ENCODE measurements at regions not wholly inside any gene's neighbourhood (a gene's known extent, or its start where the extent isn't known, plus 50 kb on each side); places are given as distances from the start of the nearest gene placed in this dataset.
A peak's percentile ranks its signal among the peaks of the same experiment; 100 is the strongest.

DNA sequence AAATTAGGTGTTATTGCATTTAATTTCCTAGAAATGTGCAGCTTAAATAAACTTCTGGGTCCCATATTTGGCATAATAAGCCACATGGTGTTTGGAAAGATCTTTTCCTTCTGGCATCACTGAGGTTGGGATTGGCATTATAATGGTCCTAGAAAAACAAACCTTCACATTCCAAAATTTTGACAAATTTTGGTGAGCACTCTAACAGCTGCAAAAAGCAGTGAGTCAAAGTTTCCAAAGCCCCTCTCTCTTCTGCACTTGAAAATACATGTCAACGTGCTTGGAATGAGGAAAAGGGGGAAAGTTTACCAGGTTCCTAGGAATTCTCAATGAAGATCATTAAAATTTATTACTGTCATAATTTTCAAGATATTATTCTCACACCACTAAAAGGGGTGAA lies 77.8 kb upstream of the STK17B start:
- DNase-seq (ENCODE audit: low spot score) = no peak

DNA sequence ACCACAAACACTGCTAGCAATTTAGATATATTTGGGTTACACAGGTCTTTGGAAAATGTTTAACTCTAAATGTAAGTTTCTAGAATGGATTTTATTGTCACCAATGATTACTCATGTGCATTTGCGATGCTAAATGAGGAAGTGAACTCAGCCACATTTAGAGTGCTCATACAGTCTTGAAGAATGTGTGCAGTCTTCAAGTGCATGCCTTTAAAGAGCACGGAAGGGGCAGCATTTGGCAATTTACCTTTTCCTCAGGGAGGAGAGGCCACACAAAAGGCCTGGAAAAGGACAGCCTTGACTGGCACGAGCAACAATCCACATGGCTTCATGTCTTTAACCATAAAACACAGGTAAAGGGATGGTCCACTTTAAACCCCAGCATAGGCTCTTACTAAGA lies 78.5 kb upstream of the STK17B start:
- no peak for DNase-seq (ENCODE audit: low spot score)

DNA sequence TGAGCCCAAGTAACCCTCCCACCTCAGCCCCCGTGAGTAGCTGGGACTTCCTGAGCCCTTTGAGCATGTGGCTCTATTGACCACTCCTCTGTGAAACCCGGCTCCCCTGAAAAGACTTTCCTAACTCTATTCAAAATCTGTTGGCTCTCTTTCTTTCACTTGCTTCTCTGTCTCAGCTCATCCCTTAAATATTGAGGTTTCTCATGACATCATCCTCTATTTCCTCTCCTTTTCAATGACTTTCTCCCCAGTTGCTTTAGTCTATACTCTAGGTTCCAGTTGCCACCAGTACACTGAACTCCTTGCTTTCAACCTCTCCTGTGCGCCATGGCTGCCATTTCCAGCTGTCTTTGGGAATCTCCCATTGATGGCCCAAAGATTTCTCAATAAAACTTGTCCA lies 79.8 kb upstream of the STK17B start:
- no peak for DNase-seq (ENCODE audit: low spot score)

DNA sequence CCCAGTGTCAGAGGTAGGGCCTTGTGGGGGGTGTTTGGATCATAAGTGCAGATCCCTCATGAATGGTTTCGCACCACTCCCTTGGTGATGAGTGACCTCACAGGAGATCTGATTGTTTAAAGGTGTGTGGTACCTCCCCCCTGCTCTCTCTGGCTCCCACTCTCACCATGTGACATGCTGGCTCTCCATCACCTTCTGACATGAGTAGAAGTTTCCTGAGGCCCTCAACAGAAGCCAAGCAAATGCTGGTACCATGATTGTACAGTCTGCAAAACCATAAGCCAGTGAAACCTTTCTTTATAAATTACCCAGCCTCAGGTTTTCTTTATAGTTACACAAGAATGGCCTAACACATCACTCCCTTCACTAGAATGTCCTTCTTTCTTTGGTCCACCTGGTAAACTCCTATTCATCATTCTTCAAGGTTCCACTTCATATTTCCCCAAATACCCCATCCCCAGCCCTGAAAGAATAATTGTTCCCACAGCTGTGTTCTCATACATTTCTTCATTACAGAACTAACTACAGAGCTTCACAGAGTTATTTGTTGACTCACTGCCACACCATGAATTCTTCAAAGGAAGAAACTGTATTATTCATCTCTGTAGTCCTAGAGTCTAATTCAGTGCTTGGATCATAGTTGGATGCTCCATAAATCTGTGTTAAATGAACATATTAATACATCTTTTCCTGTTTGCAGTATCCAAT lies 81.2 kb upstream of the STK17B start:
- DNase-seq (ENCODE audit: low spot score) = no peak

DNA sequence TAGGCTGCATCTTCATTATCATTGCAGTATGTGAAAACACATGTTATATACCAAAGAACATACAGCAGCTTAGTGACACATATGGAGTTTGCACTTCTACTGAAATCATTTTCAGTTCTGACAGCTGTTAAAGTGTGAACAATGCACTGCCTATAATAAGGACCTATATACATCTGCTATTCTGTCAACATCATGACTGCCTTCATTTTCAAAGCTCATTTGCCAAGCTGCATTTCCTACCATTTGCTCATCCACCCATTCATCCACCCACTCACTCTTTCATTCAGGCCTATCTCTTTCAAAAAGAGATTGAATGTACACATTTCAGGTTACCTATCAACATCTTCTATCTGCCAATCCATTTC lies 81.7 kb upstream of the STK17B start:
- no peak for DNase-seq (ENCODE audit: low spot score)

DNA sequence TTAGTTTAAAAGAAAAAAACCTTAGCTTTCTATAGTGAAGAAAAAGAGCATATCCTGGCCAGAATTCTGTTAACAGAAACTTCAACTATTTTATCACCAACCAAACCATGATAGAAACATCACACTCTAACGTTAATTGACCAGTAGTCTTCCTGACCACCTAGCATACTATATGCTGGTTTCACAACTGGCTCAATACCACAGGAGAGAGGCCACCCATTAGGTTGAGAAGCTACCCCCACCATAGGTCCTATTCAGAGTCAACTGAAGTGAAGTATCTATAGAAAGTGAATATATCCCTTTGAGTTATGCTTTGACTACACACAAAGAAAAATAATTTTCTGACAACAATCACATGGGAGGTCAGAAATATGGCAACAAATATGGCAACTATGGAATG lies 85.2 kb upstream of the STK17B start:
- DNase-seq (ENCODE audit: low spot score) = no peak

DNA sequence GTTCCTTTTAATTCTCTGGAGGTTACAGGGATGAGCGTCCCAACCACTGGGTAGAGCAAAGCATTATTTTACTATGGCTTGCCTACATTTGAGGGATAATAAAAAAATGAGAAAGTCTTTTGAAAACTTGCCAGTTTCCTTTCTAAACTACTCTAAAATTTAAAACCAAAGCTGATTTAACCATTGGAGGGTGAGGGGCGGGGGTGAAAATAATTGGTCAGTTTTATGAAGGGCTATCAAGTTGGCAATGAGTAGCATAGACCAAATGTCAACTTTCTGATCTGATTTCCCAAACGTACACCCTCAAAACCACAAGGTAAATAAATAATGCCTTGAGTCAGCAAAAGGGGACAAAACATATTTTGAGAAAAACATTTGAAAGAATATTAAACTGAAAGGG lies 85.7 kb upstream of the STK17B start:
- no peak for DNase-seq (ENCODE audit: low spot score)

DNA sequence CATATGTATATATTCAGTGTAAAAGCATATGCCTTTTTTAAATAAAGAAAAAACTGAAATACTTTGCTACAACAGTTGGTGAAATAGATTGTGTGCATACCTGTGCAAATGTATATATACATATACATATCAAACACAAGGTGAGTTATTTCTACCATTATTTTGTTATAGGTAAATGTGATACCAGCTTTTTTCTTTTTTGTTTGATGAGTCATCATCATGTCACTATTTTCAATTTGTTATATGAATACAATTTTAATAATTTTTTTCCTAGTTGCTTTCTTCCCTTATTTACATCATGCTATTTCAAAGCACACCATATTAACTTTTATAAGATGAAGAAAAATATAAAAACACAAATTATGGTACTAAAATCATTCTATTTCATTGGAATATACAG lies 87.0 kb upstream of the STK17B start:
- DNase-seq (ENCODE audit: low spot score) = no peak

DNA sequence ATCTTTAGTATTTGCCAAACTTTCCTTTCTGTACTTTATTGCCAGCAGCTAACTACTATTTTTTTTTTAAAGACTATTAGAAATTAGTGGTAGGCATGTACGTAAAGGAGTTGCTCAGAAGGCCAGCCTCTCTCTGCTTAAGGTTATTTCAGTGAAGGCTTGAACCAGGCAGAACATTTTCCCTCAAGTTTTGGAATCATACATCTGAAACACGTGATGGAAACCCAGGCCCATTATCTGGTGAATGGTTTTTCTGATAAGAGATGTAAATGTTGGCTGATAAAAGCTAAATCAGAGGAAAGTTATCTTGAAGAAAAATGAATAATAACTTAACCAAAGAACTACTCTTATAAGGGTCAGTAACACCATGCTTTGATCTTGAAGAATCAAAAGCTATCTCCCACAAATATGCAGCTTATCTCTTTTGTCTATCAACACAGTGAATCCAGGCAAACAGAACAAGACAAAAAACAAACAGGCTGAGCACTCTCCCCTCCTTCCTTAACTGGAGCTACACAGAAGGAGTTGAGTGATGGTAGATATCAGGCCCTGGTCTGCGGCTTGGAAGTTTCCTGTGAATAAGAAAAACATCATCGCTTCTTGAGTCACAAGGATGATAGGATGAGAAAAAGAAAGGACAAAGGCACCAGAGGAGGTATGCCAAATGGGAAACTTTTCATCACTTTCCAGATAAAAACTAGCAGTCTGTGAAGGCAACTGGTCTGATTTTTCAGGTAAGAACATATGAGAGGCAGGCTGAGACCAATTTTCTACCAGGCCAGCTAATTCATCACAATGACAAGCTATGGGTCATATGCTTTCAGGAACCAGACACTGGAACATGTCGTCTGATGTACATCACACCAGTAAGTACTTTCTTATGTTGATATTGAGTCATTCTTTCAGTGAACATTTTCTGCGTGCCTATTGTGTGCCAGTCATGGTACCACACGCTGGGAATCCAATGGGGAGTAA lies 88.4 kb upstream of the STK17B start:
- no peak for DNase-seq (ENCODE audit: low spot score)

DNA sequence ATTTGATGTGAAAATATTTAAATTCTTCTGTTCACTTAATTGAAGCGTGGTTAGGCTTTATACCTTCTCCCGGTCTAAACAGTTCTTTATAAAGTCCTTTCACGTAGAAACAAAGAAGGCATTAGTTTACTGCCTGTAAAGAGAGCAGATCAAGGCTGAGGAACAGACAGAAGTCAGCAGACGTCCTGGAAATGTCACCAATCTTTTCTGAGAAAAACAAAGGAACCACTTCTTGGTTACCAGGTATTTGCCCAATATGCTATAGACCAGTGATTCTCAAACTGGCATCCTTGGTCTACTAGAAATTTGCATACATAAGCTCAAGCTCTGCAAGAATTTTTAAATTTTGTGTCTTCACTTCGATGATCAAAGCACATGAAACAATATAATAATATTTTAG lies 89.2 kb upstream of the STK17B start:
- DNase-seq (ENCODE audit: low spot score) = no peak

DNA sequence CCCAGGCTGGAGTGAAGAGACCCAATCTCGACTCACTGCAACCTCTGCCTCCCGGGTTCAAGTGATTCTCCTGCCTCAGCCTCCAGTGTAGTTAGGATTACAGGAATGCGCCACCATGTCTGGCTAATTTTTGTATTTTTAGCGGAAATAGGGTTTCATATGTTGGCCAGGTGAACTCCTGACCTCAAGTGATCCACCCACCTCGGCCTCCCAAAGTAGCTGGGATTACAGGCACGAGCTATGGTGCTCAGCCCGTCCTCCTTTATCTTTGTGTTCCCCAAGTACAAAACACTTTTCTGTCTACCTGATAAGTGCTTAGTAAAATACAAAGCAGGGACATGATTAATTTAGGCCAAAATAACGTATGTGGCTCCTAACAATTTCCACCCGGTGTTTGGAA lies 91.2 kb upstream of the STK17B start:
- no peak for DNase-seq (ENCODE audit: low spot score)

DNA sequence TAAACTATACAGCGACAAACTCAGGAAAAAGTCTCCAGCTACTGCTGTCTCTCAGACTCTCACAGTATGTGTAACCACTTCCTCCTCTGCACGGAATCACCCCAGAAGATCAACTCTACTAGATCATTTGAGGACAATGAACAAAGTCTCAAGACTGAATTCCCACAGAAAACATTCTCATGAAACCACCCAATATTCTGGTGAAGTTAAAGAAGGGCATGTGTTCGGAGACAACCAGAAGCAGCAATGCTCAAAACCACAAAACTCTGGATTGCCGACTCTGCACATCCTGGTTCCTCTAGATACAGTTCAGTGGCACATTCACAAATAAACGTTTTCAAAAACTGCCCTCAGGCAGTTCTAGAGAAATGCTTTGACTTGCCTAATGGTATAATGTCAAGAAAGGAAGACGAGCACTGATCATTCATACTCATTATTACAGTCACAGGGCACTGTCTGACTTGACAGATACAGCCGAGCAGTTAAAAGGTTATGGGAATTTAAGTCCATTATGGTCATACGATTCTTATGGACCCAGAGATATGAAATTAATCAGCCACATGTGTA lies 91.9 kb upstream of the STK17B start:
- DNase-seq (ENCODE audit: low spot score) = peak; percentile 48

DNA sequence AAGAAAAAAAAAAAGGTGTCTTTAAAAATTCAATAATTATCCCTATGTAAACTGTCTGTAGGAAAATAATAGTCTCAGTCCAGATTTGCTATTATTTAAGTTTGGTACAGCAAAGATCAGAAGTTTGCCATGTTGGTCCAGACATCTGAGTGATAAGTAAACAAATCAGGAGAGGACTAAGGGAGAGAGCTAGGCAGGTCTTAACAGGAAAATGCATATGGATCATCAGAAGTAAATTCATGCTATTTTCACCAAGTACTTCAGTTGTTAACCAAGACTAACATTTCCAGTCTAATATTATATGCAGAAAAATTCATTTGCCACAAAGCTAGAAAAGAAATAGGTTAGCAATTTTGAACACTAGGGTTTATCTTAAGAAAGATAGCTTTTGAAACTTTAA lies 95.0 kb upstream of the STK17B start:
- DNase-seq (ENCODE audit: low spot score) = no peak

DNA sequence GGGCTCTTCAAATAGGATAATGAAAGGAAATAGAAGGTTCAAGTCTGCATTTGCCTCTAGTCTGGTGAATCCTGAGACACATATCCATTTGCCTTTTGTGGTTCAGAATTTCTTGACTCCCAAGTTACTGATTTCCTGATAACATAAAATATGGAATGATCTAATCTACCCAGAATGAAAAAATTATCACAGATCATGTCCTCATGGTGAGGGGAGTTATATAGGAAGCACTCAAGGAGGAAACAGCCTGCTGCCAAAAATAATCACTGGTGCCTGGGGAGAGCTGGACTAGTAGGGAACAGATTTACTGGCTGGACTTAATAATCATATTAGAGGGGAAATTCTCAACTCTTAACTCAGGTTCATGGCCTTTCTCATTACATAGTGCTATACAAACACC lies 95.5 kb upstream of the STK17B start:
- DNase-seq (ENCODE audit: low spot score) = no peak

DNA sequence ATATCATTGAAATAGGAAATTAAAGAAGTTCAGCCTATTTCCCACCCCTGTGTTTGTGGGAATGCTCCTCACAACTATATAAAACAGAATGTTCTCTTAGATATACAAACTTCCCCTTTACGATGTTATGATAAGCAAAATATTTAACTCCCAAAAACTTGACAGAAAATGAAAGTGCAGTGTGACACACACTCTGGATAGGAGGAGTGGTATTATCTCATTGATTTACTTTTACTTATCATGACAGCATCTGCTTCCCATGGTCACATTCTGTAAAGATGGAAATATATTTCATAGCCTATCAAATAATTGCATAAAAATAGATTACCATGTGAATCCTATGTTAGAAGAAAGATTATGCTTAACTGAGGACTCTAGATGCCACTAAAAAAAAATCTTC lies 96.6 kb upstream of the STK17B start:
- no peak for DNase-seq (ENCODE audit: low spot score)

DNA sequence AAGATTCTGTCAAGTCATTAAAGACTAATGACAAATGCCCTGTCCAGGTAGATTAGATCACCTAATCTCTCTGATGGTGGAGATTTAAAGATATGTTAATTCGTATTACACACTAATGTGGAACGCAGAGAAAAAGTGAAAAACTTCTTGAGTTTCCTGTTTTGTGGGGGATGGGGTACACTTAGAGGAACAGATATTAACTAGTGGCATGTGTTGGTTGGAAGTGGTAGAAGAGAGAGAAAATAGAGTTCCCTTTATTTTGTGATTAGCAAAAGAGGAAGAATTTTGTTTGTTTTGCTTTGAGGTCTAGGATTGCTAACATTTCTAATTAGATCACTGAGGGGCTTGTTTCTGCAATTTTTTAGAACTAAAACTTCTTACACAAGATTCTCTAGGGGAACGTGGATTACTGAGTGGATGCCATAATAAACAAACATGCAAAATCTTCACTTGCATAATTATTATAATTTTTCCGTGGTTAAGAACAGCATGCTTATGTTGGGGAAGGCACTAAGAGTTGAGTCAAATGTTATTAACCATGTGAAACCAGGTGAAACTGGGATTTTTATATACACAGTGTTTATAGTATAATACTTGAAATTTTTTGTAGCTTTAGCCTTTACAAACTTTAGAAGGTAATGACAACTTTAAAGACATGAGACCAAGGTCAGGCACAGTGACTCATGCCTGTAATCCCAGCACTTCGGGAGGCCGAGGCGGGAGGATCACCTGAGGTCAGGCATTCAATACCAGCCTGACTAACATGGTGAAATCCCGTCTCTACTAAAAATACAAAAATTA lies 97.4 kb upstream of the STK17B start:
- DNase-seq (ENCODE audit: low spot score) = no peak

DNA sequence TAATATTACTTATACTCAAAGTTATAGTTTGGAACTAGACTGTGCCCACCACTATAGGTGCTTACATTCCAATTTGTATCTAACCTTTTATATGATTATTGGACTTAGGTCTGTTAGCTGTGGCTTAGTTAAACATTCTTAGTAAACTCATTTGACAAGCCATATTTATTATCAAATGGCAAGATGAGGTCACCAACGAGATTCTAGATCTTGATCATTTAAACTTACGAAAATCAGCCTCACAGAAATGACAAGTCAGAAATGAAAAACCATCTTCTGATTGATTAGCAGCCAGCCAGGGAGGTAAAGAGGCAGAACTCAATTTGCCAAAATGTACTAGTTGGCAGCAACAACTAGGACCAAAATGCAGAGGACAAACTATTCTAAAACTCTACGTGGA lies 100.4 kb upstream of the STK17B start:
- DNase-seq (ENCODE audit: low spot score) = no peak

DNA sequence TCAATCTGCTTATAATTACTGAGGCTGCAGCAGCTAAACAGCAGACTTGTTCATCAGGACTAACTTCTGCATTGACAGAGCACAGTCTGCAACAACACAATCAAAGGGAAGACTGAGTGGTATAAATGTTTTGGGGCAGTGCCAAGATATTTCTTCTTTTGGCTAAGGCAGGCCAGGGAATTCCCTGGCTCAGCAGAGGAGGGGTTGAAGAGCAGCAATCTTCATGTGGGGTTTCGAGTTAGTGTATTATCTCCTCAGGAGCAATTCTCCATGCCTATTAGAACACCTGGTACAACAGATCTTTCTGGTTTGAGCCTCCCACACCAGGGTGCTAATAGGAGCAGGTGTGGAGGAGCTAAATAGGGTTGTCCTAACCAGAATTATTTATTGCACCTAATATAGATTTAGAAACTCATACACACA lies 103.0 kb upstream of the STK17B start:
- no peak for DNase-seq (ENCODE audit: low spot score)

DNA sequence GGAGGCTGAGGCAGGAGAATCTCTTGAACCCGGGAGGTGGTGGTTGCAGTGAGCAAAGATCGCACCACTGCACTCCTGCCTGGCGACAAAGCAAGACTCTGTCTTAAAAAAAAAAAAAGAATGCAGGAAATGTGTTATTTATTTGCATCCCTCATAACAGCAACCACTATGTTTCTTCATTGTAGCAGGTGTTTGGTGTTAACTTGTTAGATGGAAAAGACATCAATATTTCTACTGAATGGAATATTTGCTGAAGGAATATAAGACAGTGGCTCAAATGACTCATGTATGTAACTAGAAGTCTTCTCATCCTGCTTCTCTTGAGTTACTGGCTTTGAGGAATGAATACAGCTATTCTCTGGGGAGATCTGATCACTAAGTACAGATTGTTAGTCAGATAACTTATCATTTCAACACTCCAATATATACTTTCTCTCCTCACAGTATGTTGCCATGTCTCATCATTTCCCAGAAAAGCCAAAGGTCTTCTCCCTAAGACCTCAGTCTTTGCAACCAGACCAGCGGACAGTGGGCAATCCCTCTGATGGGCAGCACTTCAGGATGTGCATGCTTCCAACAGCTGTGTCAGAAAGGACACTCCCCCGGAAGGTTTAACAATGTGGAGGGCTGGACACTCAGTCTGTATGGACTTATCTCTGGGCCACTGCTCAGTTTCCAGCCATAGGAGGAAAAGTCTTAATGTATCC lies 104.4 kb upstream of the STK17B start:
- DNase-seq (ENCODE audit: low spot score) = no peak

DNA sequence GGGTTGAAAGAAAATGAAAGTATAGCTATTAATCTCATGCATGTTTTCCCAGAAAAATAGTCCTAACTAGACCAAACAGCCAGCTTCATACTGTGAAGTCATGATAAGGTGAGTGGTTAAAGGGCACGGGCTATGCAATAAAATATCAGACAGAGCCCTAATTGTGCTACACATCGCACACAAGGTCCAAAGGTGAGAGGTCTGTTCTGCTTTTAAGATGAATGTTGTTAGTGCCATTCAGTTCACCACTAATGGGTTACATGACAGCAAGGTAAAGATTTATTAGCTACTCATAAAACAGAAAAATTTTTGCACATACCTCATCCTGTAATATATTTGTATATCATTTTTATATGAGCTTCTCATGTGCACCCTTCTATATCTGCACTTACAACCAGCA lies 105.0 kb upstream of the STK17B start:
- no peak for DNase-seq (ENCODE audit: low spot score)

DNA sequence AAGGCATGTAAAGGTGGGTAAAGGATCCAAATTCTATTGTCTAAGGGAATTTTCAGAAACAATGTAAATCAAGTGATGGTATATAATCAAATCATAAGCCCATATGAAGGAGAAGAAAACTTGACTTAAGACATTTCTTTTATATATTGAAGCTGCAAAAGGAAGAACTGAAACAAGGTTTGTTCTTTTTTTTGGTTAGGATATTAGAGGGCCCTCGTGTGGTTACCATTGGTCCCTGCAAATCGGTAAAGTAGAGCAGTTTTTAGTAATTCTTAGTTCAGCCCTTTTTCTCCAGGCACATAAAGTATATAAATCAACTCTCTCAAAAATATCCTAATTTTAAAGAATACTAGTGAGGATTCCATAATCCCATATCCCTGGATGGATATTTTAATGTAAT lies 105.6 kb upstream of the STK17B start:
- no peak for DNase-seq (ENCODE audit: low spot score)

DNA sequence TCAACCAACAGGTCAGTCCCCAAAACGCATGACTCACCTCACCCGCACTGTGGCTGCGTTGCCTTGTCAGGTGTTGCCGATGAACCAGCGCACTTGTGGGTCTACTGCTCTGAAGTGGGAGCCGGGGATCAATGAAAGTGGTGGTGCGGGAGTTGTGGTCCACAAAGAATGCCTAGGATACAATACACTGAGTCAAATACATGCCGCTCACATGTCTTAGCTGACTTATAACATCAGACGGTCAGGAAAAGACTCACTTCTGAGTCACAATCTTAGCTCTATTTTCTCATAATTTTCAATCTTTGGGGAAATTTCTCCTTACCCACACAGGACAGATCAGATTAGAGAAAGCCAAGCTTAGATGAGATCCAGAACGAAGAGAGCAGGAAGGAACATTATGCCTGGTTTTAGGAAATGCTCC lies 107.1 kb upstream of the STK17B start:
- DNase-seq (ENCODE audit: low spot score) = no peak
